Left colon (tissue), 2 donors: ENCODE measurements at regions not wholly inside any gene's neighbourhood (a gene's known extent, or its start where the extent isn't known, plus 50 kb on each side); places are given as distances from the start of the nearest gene placed in this dataset.

ENCODE experiments used
- ATAC-seq: fragments of 200-7000 bp; cut with Tn5 transposase; one replicate; pipeline ENCODE4 v1.9.1; 2020; ENCODE audit warnings: mild to moderate bottlenecking, moderate library complexity
- DNase-seq, 2 donors: peaks; one replicate each; pipeline ENCODE4 v3.0.0-alpha.2; 2020
- intact Hi-C, 2 donors: fragments of 100-400 bp; cut with DNase I in 1 of 2; cut with micrococcal nuclease in 1 of 2; formaldehyde crosslinking; loops; one replicate each; pipeline versions ENCODE4 v1.11.2 to v1.14.0; 2022; cut with DNase I, micrococcal nuclease
- donor health status: DM: no; HTN: no; CAD: no.
- donor health status: DM: yes; HTN: yes; CAD: no.

DNA sequence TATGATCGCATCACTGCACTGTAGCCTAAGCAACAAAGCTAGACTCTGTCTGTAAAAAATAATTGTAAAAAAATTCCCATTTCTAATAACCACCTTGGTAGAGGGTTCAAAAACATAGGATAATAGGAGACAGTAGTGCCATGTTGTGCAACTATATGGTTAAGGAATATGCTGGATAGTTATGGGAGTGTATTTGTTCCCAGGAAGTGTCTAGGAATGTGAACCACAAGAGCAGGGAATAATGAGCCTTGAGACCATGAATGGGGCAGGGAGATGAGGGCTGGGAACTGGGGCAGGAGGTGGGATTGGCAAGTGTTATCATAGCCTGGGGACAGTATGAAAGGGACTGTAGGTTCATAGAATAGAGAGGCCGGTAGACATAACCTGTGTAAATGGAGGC is 50.4 kb downstream of the RUSC2 start:
- intact Hi-C loops = no loop called here
- ATAC-seq (no peak), DNase-seq (no peak)

DNA sequence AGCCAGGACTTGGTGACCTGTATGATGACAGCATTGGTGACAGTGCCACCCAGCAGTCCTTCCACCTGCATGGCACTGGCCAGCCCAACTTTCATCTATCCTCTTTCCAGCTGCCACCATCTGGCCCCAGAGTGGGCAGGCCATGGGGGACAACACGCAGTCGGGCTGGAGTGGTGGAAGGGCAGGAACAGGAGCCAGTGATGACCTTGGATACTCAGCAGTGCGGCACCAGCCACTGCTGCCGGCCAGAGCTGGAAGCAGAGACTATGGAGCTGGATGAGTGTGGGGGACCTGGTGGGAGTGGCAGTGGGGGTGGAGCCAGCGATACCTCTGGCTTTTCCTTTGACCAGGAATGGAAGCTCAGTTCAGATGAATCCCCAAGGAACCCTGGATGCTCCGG is 56.9 kb downstream of the RUSC2 start:
- ATAC-seq (no peak), DNase-seq (no peak)
- intact Hi-C loops = loop anchor here in 1 of 2 donors (5.0 kb wide), 1 partner anchor 60 kb away; no protein-coding TSS in a partner anchor

DNA sequence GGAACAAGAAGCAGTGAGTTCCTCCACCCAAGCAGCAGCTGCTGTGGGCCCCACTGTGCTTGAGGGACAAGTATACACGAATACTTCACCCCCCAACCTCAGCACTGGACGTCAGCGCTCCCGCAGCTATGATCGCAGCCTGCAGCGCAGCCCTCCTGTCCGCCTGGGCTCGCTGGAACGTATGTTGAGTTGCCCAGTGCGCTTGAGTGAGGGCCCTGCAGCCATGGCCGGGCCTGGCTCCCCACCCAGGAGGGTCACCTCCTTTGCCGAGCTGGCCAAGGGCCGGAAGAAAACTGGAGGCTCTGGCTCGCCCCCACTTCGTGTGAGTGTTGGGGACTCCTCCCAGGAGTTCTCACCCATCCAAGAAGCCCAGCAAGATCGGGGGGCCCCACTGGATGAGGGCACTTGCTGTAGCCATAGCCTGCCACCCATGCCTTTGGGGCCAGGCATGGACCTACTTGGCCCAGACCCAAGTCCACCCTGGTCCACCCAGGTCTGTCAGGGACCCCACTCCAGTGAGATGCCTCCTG is 57.1 kb upstream of the TESK1 start:
- ATAC-seq = no peak
- intact Hi-C loops = loop anchor here in 1 of 2 donors (5.0 kb wide), 1 partner anchor 61 kb away; no protein-coding TSS in a partner anchor
- no peak for DNase-seq

DNA sequence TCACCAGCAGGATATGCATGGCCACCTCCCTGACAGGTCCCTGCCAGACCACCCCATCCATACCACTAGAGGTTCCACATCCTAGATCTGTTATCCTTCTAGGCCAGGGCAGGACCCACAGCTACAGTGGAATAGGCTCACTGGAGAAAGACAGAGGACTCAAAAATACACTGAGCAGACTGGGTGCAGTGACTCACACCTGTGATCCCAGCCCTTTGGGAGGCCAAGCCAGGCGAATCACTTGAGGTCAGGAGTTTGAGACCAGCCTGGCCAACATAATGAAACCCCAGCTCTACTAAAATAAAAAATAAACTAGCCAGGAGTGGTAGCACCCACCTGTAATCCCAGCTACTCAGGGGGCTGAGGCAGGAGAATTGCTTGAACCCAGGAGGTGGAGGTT is 56.5 kb upstream of the TESK1 start:
- no peak for ATAC-seq
- intact Hi-C loops = loop anchor here in 1 of 2 donors (5.0 kb wide), 1 partner anchor 61 kb away; no protein-coding TSS in a partner anchor

DNA sequence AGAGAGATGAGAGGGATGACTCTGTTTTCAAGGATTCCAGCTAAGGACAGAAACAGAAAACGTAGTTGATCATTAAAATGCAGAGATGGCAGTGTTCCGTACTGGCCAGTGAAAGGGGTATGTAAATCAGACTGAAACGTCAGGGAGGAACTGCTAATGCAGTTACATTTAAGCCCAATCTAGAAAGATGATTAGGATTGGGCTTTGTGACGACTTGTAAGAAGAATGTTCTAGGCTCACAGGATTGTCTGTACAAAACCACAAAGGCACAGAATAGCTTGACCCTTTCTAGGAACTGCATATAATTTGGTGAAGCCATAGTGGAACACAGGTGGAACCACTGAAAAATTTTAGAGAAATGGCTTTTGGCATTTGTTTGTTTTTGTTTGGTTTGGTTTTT is 55.6 kb upstream of the TESK1 start:
- intact Hi-C loops = loop anchor here in 1 of 2 donors (5.0 kb wide), 1 partner anchor 62 kb away; no protein-coding TSS in a partner anchor
- DNase-seq (no peak), ATAC-seq (no peak)

More for the DNA sequence above, 56.5 kb upstream of the TESK1 start:
- DNase-seq = no peak

DNA sequence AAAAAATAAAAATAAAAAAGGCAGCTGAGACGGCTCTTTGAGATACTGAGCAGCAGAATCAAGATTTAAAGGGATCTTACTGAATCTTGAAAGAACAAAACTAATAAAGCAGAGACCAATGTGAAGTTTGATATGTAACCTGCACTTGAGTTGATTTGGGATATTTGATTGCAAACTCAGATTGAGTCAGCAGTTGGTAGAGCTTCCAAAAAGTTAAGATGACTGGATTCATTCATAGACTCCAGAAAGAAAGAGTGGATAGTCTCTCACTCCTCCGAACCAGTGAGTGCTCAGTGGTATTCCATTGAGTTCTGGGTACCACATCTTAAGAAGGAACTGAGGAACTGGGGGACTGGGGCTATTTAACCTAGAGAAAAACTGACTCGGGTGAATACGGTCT is 52.7 kb upstream of the TESK1 start:
- DNase-seq (no peak), ATAC-seq (no peak)
- intact Hi-C loops = loop anchor here in 1 of 2 donors (5.0 kb wide), 1 partner anchor 65 kb away; no protein-coding TSS in a partner anchor

DNA sequence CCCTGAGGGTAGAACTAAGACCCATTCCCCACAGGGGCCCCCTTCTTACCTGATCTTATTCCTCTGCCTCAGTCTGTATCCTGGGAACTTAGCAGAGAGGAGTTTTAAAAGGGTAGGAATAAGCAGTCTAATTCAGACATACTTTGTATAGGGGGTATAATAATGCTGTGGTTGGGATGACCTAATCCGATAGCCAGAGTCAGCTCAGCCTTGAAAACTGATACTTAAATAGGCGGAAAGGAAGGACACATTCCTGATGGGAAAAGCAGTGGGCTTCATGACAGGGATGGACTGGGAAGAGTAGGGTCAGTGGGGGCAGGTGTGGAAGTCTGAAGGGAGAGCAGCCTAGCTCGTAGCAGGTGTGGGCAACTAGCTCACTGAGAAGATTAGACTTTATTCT is 52.2 kb upstream of the TESK1 start:
- intact Hi-C loops = loop anchor here in 1 of 2 donors (5.0 kb wide), 1 partner anchor 66 kb away; no protein-coding TSS in a partner anchor
- DNase-seq (no peak), ATAC-seq (no peak)

DNA sequence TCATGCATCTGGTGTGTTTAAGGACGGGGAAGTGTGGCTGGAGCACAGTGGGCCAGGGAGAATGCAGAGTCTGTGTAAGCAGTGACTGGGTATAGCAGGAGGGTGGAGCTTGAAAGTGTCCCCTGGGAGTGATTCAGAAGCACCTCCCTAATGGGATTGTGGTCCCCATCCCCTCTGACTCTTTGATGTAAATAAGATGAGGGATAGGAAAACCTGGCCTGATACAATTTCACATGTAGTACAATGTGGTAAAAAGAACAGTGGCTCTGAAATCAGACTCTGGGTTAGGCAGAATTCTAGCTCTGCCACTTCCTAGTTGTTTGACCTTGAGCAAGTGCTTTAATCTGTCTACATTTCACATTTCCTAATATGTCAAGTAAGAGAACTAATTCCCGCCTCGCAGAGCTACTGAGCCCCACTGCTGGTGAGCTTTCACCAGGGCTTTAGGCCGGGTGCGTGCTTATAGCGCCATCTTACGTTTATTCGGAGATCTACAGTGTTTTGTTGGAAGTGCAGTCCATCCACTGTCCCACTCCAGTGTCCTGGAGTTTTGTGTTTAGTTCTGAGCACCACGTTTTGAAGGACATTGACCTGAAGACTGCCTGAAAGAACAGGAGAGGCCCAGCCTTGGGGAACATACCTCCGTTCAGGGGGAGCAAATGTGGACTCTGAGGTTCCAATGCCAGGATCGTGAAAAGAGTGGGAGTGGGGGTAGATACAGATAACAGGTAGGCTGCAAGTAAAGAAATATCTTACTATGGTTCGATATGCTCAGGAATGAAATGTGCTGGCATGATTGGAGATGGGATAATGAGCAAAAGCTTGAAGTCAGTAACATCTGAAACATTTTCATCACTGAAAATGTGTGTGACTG is 51.2 kb upstream of the TESK1 start:
- intact Hi-C loops = loop anchor here in 1 of 2 donors (5.0 kb wide), 1 partner anchor 67 kb away; no protein-coding TSS in a partner anchor
- DNase-seq = peak; percentile 34 to 51

DNA sequence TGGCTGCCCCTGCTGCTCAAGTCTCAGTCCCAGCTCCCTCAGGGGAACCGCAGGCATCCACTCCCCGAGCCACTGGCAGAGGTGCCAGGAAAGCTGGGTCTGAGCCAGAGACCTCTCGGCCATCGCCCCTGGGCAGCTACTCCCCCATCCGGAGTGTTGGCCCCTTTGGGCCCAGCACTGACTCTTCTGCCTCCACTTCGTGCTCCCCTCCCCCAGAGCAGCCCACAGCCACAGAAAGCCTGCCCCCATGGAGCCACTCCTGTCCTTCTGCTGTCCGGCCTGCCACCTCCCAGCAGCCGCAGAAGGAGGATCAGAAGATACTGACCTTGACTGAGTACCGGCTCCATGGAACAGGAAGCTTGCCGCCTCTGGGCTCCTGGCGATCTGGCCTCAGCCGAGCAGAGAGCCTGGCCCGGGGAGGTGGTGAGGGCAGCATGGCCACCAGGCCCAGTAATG is 49.8 kb upstream of the TESK1 start:
- intact Hi-C loops = no loop called here

More for the DNA sequence above, 51.2 kb upstream of the TESK1 start:
- peak; percentile 73 for ATAC-seq

More for the DNA sequence above, 49.8 kb upstream of the TESK1 start:
- DNase-seq = no peak
- ATAC-seq = no peak
